GM23338 (cell line): ENCODE measurements at regions not wholly inside any gene's neighbourhood (a gene's known extent, or its start where the extent isn't known, plus 50 kb on each side); places are given as distances from the start of the nearest gene placed in this dataset.

Source experiments
- ATAC-seq: fragments of 200-7000 bp; cut with Tn5 transposase; 3 replicates; pipeline ENCODE4 v1.9.1; 2020
- DNase-seq: peaks from one replicate; pipeline ENCODE4 v3.0.0-alpha.2; 2015; ENCODE audit warnings: low spot score
- H2AFZ ChIP-seq: fragments of 200-600 bp; sonication (generic); 2 replicates; pipeline ENCODE4 v1.8.0; 2016; ENCODE audit warnings: antibody characterized with exemption, mild to moderate bottlenecking, moderate library complexity
- H3F3A ChIP-seq: fragments of 200-600 bp; sonication (generic); replicated peaks from 2 replicates; pipeline ENCODE4 v1.8.0; 2017; ENCODE audit warnings: antibody characterized with exemption, mixed run types, low read depth
- H3K27ac ChIP-seq: fragments of 200-600 bp; sonication (generic); 2 replicates; pipeline ENCODE4 v1.6.1; 2016; ENCODE audit warnings: low read depth
- H3K27me3 ChIP-seq: fragments of 200-600 bp; sonication (generic); 2 replicates; pipeline ENCODE4 v1.8.0; 2016; ENCODE audit warnings: mild to moderate bottlenecking, mixed run types, moderate library complexity; ENCODE audit not compliant: insufficient read depth
- H3K36me3 ChIP-seq: fragments of 200-600 bp; sonication (generic); 2 replicates; pipeline ENCODE4 v1.8.0; 2016; ENCODE audit warnings: mild to moderate bottlenecking; ENCODE audit not compliant: insufficient read depth
- H3K4me1 ChIP-seq: fragments of 200-600 bp; sonication (generic); 2 replicates; pipeline ENCODE4 v1.8.0; 2016; ENCODE audit warnings: mild to moderate bottlenecking, moderate library complexity; ENCODE audit not compliant: insufficient read depth
- H3K4me2 ChIP-seq: fragments of 200-600 bp; sonication (generic); 2 replicates; pipeline ENCODE4 v1.7.1; 2017; ENCODE audit warnings: mixed run types
- H3K4me3 ChIP-seq: fragments of 200-600 bp; sonication (generic); 2 replicates; pipeline ENCODE4 v1.6.1; 2016; ENCODE audit warnings: mixed run types
- H3K79me2 ChIP-seq: fragments of 200-600 bp; sonication (generic); replicated peaks from 2 replicates; pipeline ENCODE4 v1.8.0; 2017; ENCODE audit warnings: mild to moderate bottlenecking; ENCODE audit not compliant: insufficient read depth
- H3K9me2 ChIP-seq: fragments of 200-600 bp; sonication (generic); 2 replicates; pipeline ENCODE4 v1.8.0; 2017; ENCODE audit not compliant: insufficient read depth
- H4K20me1 ChIP-seq: fragments of 200-600 bp; sonication (generic); replicated peaks from 2 replicates; pipeline ENCODE4 v1.8.0; 2017; ENCODE audit warnings: mild to moderate bottlenecking; ENCODE audit not compliant: insufficient read depth
- H3K27ac Mint-ChIP-seq: 2 replicates; pipeline ENCODE4 v1.8.0; 2020; ENCODE audit warnings: inconsistent platforms, mild to moderate bottlenecking, moderate library complexity, mixed read lengths
- H3K27me3 Mint-ChIP-seq: 3 replicates; pipeline ENCODE4 v1.8.0; 2022; ENCODE audit warnings: low read depth, mild to moderate bottlenecking, moderate library complexity, mixed read lengths, inconsistent platforms; ENCODE audit not compliant: insufficient read depth, poor library complexity
- H3K36me3 Mint-ChIP-seq: 3 replicates; pipeline ENCODE4 v1.8.0; 2021; ENCODE audit warnings: low read depth, mild to moderate bottlenecking, inconsistent platforms, moderate library complexity, mixed read lengths
- H3K4me1 Mint-ChIP-seq: 3 replicates; pipeline ENCODE4 v1.8.0; 2020; ENCODE audit warnings: mild to moderate bottlenecking, inconsistent platforms, mixed read lengths
- H3K4me3 Mint-ChIP-seq: 3 replicates; pipeline ENCODE4 v1.8.0; 2021; ENCODE audit warnings: moderate library complexity, mild to moderate bottlenecking, inconsistent platforms, mixed read lengths
- H3K9me3 Mint-ChIP-seq: 3 replicates; pipeline ENCODE4 v1.8.0; 2020; ENCODE audit warnings: moderate library complexity, mild to moderate bottlenecking, inconsistent platforms, mixed read lengths
- ETS1 ChIP-seq: IDR thresholded peaks from 2 replicates; pipeline ENCODE4 v1.6.1; 2016; ENCODE audit warnings: antibody characterized with exemption
- EZH2 ChIP-seq: fragments of 200-600 bp; sonication (generic); IDR thresholded peaks from one replicate; pipeline ENCODE4 v1.8.0; 2017; ENCODE audit warnings: antibody characterized with exemption, mild to moderate bottlenecking, low read depth; ENCODE audit not compliant: unreplicated experiment
- EZH2phosphoT487 ChIP-seq: fragments of 200-600 bp; sonication (generic); IDR thresholded peaks from one replicate; pipeline ENCODE4 v1.8.1; 2018; ENCODE audit warnings: antibody characterized with exemption; ENCODE audit not compliant: unreplicated experiment
- JUNB ChIP-seq: IDR thresholded peaks from one replicate; pipeline ENCODE4 v1.6.1; 2016; ENCODE audit warnings: antibody characterized with exemption; ENCODE audit not compliant: unreplicated experiment
- REST ChIP-seq: IDR thresholded peaks from one replicate; pipeline ENCODE4 v1.6.1; 2018; ENCODE audit warnings: antibody characterized with exemption; ENCODE audit not compliant: unreplicated experiment
- ZNF331 ChIP-seq: fragments of 250-450 bp; sonication (Bioruptor Pico); IDR thresholded peaks from 2 replicates; pipeline ENCODE4 v1.5.0; 2020; ENCODE audit warnings: low read depth, mild to moderate bottlenecking, moderate library complexity
- ZNF462 ChIP-seq: fragments of 250-450 bp; sonication (Bioruptor Pico); IDR thresholded peaks from 2 replicates; pipeline ENCODE4 v1.5.0; 2020; ENCODE audit warnings: mild to moderate bottlenecking, moderate library complexity

GRCh38 chr4:3860061-3860912 lies 94.1 kb downstream of the ADRA2C start:
- no peaks in the 10 kb centered on the region for H3K9me3 Mint-ChIP-seq
- no peak overlapping the region for H3K4me2 ChIP-seq
- no peaks in the 10 kb centered on the region for H3K9me2 ChIP-seq
- no peak for ATAC-seq
- no peaks in the 10 kb centered on the region for H3K27me3 ChIP-seq
- no peak overlapping the region for H2AFZ ChIP-seq
- H3K36me3 ChIP-seq = no peaks in the 10 kb centered on the region
- H3F3A ChIP-seq = 0 out of 2 replicates have a peak, but pooled peaks cover 5% of the 10 kb centered on the region
- H3K27ac ChIP-seq = no peak overlapping the region
- H3K4me1 Mint-ChIP-seq = peaks cover 25% of the 10 kb centered on the region
- H3K36me3 Mint-ChIP-seq = no peaks in the 10 kb centered on the region
- no peaks in the 10 kb centered on the region; the same call in 1 of the 2 replicates for H3K79me2 ChIP-seq
- no peak overlapping the region for H3K4me3 ChIP-seq
- DNase-seq = no peak
- no peak overlapping the region for H3K27ac Mint-ChIP-seq
- TF ChIP-seq ZNF331 (CRISPR knock-in tag) = no peak
- TF ChIP-seq EZH2 = no peak
- no peak for TF ChIP-seq JUNB
- TF ChIP-seq ZNF462 = no peak
- no peak for TF ChIP-seq EZH2phosphoT487
- TF ChIP-seq REST = no peak
- no peak for TF ChIP-seq ETS1
- peaks cover 15% of the 10 kb centered on the region for H3K27me3 Mint-ChIP-seq
- H3K4me3 Mint-ChIP-seq = no peak overlapping the region
- no peaks in the 10 kb centered on the region for H4K20me1 ChIP-seq
- peaks cover 20% of the 10 kb centered on the region for H3K4me1 ChIP-seq
